LNCaP clone FGC (cell line): ENCODE measurements at regions not wholly inside any gene's neighbourhood (a gene's known extent, or its start where the extent isn't known, plus 50 kb on each side); places are given as distances from the start of the nearest gene placed in this dataset.

Experiments
- DNase-seq: peaks from one replicate; pipeline ENCODE4 v3.0.0-alpha.2; 2011; ENCODE audit warnings: low read depth
- H3K4me3 ChIP-seq: 2 replicates; pipeline ENCODE4 v1.5.1; 2011; ENCODE audit warnings: mild to moderate bottlenecking, low read depth, low read length, control low read depth
- TF ChIP-seq, protein P1 (sequence below): IDR thresholded peaks from 2 replicates; pipeline ENCODE4 v1.5.1; 2012; ENCODE audit warnings: mild to moderate bottlenecking; ENCODE audit not compliant: control insufficient read depth, insufficient read depth; ENCODE audit errors: extremely low read depth

GRCh38 chr5:148933903-148934432, 107.6 kb downstream of the ADRB2 start:
- DNase-seq, result no peak
- H3K4me3 ChIP-seq, result no peak overlapping the region
- TF ChIP-seq, protein P1, sequence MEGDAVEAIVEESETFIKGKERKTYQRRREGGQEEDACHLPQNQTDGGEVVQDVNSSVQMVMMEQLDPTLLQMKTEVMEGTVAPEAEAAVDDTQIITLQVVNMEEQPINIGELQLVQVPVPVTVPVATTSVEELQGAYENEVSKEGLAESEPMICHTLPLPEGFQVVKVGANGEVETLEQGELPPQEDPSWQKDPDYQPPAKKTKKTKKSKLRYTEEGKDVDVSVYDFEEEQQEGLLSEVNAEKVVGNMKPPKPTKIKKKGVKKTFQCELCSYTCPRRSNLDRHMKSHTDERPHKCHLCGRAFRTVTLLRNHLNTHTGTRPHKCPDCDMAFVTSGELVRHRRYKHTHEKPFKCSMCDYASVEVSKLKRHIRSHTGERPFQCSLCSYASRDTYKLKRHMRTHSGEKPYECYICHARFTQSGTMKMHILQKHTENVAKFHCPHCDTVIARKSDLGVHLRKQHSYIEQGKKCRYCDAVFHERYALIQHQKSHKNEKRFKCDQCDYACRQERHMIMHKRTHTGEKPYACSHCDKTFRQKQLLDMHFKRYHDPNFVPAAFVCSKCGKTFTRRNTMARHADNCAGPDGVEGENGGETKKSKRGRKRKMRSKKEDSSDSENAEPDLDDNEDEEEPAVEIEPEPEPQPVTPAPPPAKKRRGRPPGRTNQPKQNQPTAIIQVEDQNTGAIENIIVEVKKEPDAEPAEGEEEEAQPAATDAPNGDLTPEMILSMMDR, result no peak

DNA sequence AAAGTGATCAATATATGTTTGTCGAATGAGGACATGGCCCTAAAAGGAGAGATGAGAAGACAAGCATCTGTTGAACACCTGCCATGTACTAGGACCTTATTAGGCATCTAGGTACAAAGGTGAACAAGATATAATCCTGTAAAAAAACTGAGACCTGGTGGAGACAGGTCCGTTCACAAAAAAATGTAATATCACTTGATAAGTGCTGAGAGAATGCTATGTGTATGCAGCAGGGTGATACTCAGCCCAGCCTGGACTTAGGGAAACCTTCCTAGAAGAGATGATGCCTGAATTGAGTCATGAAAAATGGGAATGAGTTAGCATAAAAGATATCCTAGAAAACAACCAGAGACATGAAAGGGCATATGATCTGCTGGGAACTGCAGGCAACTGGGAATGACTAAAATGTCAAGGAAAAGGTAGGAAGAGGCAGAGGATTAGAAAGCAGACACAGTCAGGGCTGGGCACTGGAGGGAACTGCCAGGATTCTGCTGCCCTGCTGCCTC, 108.5 kb downstream of the ADRB2 start:
- no peak overlapping the region for H3K4me3 ChIP-seq
- DNase-seq, result no peak
- TF ChIP-seq, protein P1, result no peak

DNA sequence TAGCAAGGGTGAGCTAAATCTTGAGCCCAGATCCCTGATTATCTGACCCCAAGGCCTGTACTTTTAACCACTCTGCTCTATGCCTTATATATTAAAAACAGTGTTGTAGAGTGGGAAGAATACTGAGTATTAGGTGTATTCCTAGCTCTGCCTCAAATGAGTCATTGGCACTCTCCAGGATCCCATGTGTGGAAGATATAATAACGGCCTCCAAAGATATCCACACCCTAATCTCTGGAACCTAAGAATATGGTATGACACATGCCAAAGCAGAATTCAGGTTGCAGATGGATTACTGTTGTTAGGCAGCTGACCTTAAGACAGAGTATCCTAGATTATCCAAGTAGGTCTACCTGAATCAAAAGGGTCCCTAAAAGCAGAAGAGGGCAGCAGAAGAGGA, 110.8 kb downstream of the ADRB2 start:
- H3K4me3 ChIP-seq, result no peak overlapping the region
- TF ChIP-seq, protein P1, result no peak
- no peak for DNase-seq

DNA sequence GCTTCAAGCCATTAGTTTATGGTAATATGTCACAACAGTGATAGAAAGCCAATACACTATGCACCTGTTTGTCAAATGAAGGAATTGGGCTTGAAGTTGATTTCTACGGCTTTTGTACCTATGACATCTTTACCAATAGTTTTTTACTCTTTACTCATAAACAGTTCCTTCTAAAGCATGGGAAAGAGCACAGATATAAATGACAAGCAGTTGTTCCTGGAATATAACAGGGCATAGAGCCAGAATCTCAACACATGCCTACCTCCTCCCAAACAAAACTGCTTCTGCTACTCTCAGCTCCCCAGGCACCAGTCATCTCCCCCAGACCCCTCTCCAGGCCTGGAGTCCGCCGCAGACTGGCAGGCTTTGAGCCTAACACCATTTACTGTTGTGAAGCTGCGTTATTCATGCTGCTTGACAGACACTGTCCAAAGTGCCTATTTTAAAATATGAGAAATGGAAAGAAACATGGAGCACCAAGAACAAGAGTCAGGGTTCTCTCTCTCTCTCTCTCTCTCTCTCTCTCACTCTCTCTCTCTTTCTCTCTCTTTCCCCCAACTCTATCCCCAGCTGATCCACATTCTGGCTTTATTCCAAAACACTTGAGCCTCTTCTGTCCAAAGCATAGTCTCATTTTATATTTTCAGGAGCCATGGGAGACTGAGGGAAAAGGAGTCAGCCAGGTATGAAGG, 111.6 kb downstream of the ADRB2 start:
- no peak overlapping the region for H3K4me3 ChIP-seq
- TF ChIP-seq, protein P1, result no peak
- DNase-seq, result no peak

DNA sequence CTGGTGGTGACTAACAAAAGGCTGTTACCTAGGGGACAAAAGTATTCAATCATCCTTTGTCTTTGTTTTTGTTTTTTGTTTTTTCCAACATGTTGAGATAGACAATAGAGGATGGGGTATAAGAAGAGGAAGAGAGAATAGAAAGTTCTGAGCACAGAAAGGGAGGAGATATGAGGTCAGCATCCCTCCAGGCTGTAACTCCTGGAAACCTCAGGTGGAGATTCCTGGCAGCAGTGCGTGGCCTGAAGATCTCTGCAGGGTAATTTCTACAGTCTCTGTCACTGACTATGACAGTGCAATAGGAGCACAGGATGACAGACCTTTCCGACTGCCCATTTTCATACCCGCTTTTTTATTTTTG, 112.1 kb downstream of the ADRB2 start:
- TF ChIP-seq, protein P1, result no peak
- H3K4me3 ChIP-seq, result no peak overlapping the region
- no peak for DNase-seq

GRCh38 chr5:148939676-148940075, 113.3 kb downstream of the ADRB2 start:
- no peak overlapping the region for H3K4me3 ChIP-seq
- peak; percentile 69 for DNase-seq
- TF ChIP-seq, protein P1, result no peak

DNA sequence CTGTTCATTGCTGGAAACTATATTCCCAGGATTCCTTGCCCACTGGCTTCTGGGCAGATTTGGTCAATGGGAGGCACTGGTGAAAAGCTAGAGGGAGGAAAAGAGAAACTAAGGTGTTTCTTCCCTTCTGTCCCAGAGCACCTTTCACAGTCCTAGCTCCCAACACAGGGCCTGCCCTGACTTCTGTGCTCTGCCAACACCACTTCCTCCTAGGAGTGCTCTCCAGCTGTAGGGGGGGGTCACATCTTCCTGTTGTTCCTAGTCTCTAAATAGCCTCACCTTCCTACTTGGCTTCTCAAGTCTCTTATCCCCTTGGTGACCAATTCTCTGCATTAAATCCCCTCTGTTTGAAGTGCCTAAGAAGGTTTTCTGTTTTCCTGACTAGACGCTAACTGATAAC, 115.4 kb downstream of the ADRB2 start:
- H3K4me3 ChIP-seq, result no peak overlapping the region
- TF ChIP-seq, protein P1, result no peak
- no peak for DNase-seq
